GM12891 (cell line): ENCODE measurements at regions not wholly inside any gene's neighbourhood (a gene's known extent, or its start where the extent isn't known, plus 50 kb on each side); places are given as distances from the start of the nearest gene placed in this dataset.

Experiments used
- POLR2A ChIP-seq: IDR thresholded peaks from 2 replicates; pipeline ENCODE4 v1.6.1; 2011; ENCODE audit warnings: low read depth, low read length, control low read depth
- TAF1 ChIP-seq: IDR thresholded peaks from 2 replicates; pipeline ENCODE4 v1.6.1; 2011; ENCODE audit warnings: low read depth, low read length, control low read depth

DNA sequence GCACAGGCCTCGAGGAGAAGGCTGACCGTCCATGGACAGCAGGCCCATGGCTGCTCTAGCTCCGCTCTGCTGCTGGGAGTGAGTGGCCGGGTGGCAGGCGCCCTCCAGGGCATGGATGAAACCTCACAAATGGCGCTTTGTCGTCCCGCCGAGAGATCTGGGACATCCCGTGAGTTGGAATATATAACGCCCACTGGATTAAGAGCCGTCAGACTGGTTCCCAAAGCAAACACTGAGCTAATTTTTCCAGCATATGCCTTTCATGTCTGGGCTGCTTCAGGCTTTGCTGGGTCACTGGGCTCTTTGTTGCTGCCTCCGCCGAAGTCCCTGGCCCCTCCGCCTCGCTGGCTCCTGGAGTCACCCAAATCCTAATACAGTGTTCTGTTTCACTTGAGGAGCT, 266.3 kb downstream of the FOXL1 start:
- no peak for TF ChIP-seq TAF1
- TF ChIP-seq POLR2A: no peak
